ENCODE measurements at regions not wholly inside any gene's neighbourhood (a gene's known extent, or its start where the extent isn't known, plus 50 kb on each side); places are given as distances from the start of the nearest gene placed in this dataset.

GRCh38 chr3:102161384-102162006 is 273.3 kb upstream of the ZPLD1 start:
- Histone ChIP-seq H3K4me1 (peaks cover 0 to 17% (median 4%) of the 10 kb centered on the region in 4 donors), H3K4me3 (no peak overlapping the region), H3K36me3 (no peaks in the 10 kb centered on the region), H3K27ac (no peak overlapping the region), H3K27me3 (no peaks in the 10 kb centered on the region), H3K9me3 (no peaks in the 10 kb centered on the region)
- ATAC-seq (no peak), DNase-seq (no peak)
- no peak for TF ChIP-seq POLR2A (IDR thresholded peaks at IDR 0.05)
- TF ChIP-seq, protein P1, sequence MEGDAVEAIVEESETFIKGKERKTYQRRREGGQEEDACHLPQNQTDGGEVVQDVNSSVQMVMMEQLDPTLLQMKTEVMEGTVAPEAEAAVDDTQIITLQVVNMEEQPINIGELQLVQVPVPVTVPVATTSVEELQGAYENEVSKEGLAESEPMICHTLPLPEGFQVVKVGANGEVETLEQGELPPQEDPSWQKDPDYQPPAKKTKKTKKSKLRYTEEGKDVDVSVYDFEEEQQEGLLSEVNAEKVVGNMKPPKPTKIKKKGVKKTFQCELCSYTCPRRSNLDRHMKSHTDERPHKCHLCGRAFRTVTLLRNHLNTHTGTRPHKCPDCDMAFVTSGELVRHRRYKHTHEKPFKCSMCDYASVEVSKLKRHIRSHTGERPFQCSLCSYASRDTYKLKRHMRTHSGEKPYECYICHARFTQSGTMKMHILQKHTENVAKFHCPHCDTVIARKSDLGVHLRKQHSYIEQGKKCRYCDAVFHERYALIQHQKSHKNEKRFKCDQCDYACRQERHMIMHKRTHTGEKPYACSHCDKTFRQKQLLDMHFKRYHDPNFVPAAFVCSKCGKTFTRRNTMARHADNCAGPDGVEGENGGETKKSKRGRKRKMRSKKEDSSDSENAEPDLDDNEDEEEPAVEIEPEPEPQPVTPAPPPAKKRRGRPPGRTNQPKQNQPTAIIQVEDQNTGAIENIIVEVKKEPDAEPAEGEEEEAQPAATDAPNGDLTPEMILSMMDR (IDR thresholded peaks at IDR 0.05): no peak
- 74% methylated on average over 5 of the region's 5 CpGs for WGBS (ENCODE audit: insufficient coverage, low coverage, low lambda C conversion rate, missing lambda C conversion rate)
- intact Hi-C loops (cut with DNase I): no loop called here

GRCh38 chr3:102162251-102162650 is 272.6 kb upstream of the ZPLD1 start:
- peaks cover 0 to 17% (median 4%) of the 10 kb centered on the region in 4 donors for H3K4me1 ChIP-seq
- H3K27ac ChIP-seq: no peak overlapping the region
- H3K36me3 ChIP-seq: no peaks in the 10 kb centered on the region
- DNase-seq (no peak), ATAC-seq (no peak)
- intact Hi-C loops (cut with DNase I): no loop called here
- TF ChIP-seq, protein P1 (IDR thresholded peaks at IDR 0.05): no peak
- TF ChIP-seq POLR2A (IDR thresholded peaks at IDR 0.05): no peak
- no peak overlapping the region for H3K4me3 ChIP-seq
- no peaks in the 10 kb centered on the region for H3K9me3 ChIP-seq
- H3K27me3 ChIP-seq: no peaks in the 10 kb centered on the region

GRCh38 chr3:102163039-102163817 is 271.6 kb upstream of the ZPLD1 start:
- WGBS (ENCODE audit: insufficient coverage, low coverage, low lambda C conversion rate, missing lambda C conversion rate): 0% methylated on average over 1 of the region's 1 CpG
- H3K36me3 ChIP-seq: no peaks in the 10 kb centered on the region
- H3K27ac ChIP-seq: peak overlapping the region in 2 of 3 donors; percentile 54 to 58
- intact Hi-C loops (cut with DNase I): no loop called here
- H3K4me3 ChIP-seq: no peak overlapping the region
- no peaks in the 10 kb centered on the region for H3K9me3 ChIP-seq
- H3K27me3 ChIP-seq: no peaks in the 10 kb centered on the region
- peaks cover 0 to 17% (median 4%) of the 10 kb centered on the region in 4 donors for H3K4me1 ChIP-seq
- no peak for DNase-seq
- ATAC-seq: peak; percentile 90 to 96 (median 92)
- TF ChIP-seq, protein P1 (IDR thresholded peaks at IDR 0.05): no peak
- TF ChIP-seq POLR2A (IDR thresholded peaks at IDR 0.05): no peak

DNA sequence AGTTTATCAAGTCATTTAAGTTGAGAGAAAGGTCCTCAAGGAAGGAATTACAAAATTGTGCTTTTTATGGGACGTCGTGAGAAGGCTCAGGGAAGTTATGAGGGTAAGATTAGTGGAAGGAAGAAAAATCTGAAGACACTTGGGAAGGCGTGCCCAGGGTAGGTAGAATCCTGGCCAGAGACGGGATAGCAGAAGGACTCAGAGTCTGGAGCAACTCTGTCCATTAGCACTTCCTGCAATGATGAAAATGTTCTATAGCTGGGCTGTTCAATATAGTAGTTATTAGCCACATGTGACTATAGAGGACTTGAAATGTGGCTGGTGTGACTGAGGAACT is 271.0 kb upstream of the ZPLD1 start:
- TF ChIP-seq, protein P1 (IDR thresholded peaks at IDR 0.05): no peak
- no peak for TF ChIP-seq POLR2A (IDR thresholded peaks at IDR 0.05)
- Histone ChIP-seq H3K36me3 (no peaks in the 10 kb centered on the region), H3K4me3 (no peak overlapping the region), H3K27ac (peak overlapping the region in 2 of 3 donors; percentile 54 to 58), H3K9me3 (no peaks in the 10 kb centered on the region), H3K4me1 (peaks cover 0 to 17% (median 4%) of the 10 kb centered on the region in 4 donors), H3K27me3 (no peaks in the 10 kb centered on the region)
- intact Hi-C loops (cut with DNase I): no loop called here
- ATAC-seq (peak in 1 of 4 donors; percentile 14), DNase-seq (no peak)
- WGBS (ENCODE audit: insufficient coverage, low coverage, low lambda C conversion rate, missing lambda C conversion rate): 67% methylated on average over 4 of the region's 4 CpGs

Measured in right lobe of liver (tissue), 6 donors.